Esophagus muscularis mucosa (tissue), 4 donors: ENCODE measurements at regions not wholly inside any gene's neighbourhood (a gene's known extent, or its start where the extent isn't known, plus 50 kb on each side); places are given as distances from the start of the nearest gene placed in this dataset.

ENCODE experiments used
- EP300 ChIP-seq: sonication (generic); formaldehyde crosslinking; IDR thresholded peaks from one replicate; pipeline ENCODE4 v1.6.1; 2017; ENCODE audit warnings: antibody characterized with exemption
- POLR2A ChIP-seq: fragments of 450-650 bp; IDR thresholded peaks from one replicate; pipeline ENCODE4 v1.6.1; 2017; ENCODE audit warnings: antibody characterized with exemption, moderate library complexity, mild to moderate bottlenecking, low read depth
- TF ChIP-seq, protein P1 (sequence below), 3 experiments: fragments of 200-600 bp in 2 of 3; fragments of 450-650 bp in 1 of 3; sonication (generic) in 2 of 3; IDR thresholded peaks; one replicate each; pipeline ENCODE4 v1.5.1; 2017 to 2019; ENCODE audit warnings: antibody characterized with exemption in 3 of 3, mild to moderate bottlenecking in 2 of 3, moderate library complexity in 1 of 3

DNA sequence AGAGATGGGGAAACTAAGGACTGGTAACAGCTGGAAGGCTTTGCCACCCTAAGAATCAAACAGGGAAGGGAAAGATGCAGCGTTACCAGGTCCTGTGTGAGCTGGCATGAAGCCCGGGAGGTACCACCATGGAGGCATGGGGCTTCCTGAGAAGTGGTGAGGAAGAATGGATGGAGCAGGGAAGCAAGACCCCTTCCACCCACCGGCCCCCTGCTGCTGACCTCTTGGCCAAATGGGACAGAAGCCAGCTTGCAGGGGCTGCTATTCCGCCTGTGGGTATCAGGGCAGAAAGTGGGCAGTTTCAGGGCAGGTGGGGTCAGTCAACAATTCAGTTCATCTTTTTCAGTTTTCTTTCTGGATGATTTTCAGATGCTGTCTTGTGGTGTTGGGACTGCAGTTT lies 1099.9 kb downstream of the TBC1D22A start:
- TF ChIP-seq, protein P1, sequence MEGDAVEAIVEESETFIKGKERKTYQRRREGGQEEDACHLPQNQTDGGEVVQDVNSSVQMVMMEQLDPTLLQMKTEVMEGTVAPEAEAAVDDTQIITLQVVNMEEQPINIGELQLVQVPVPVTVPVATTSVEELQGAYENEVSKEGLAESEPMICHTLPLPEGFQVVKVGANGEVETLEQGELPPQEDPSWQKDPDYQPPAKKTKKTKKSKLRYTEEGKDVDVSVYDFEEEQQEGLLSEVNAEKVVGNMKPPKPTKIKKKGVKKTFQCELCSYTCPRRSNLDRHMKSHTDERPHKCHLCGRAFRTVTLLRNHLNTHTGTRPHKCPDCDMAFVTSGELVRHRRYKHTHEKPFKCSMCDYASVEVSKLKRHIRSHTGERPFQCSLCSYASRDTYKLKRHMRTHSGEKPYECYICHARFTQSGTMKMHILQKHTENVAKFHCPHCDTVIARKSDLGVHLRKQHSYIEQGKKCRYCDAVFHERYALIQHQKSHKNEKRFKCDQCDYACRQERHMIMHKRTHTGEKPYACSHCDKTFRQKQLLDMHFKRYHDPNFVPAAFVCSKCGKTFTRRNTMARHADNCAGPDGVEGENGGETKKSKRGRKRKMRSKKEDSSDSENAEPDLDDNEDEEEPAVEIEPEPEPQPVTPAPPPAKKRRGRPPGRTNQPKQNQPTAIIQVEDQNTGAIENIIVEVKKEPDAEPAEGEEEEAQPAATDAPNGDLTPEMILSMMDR (IDR thresholded peaks at IDR 0.05), result no peak
- TF ChIP-seq EP300 (no peak), POLR2A (no peak)
